ENCODE measurements at regions not wholly inside any gene's neighbourhood (a gene's known extent, or its start where the extent isn't known, plus 50 kb on each side); places are given as distances from the start of the nearest gene placed in this dataset.

GRCh38 chr13:73837147-73837546 lies 297.1 kb downstream of the KLF12 start:
- TF ChIP-seq OSR1 (CRISPR knock-in tag; IDR thresholded peaks at IDR 0.05) (no peak), RARB (CRISPR knock-in tag; IDR thresholded peaks at IDR 0.05) (no peak), ZFP30 (CRISPR knock-in tag; IDR thresholded peaks at IDR 0.05) (no peak), ZFP3 (CRISPR knock-in tag; IDR thresholded peaks at IDR 0.05) (no peak)
